B cell (primary cell): ENCODE measurements at regions not wholly inside any gene's neighbourhood (a gene's known extent, or its start where the extent isn't known, plus 50 kb on each side); places are given as distances from the start of the nearest gene placed in this dataset.

Experiments used
- CTCF ChIP-seq: fragments of 200-600 bp; IDR thresholded peaks from one replicate; pipeline ENCODE4 v1.8.0; 2022; ENCODE audit warnings: antibody characterized with exemption, mild to moderate bottlenecking
- EZH2 ChIP-seq: IDR thresholded peaks from 2 replicates; pipeline ENCODE4 v1.6.1; 2012; ENCODE audit warnings: borderline replicate concordance, low read depth, mild to moderate bottlenecking, moderate library complexity, low read length; ENCODE audit not compliant: insufficient read depth, poor library complexity, severe bottlenecking

DNA sequence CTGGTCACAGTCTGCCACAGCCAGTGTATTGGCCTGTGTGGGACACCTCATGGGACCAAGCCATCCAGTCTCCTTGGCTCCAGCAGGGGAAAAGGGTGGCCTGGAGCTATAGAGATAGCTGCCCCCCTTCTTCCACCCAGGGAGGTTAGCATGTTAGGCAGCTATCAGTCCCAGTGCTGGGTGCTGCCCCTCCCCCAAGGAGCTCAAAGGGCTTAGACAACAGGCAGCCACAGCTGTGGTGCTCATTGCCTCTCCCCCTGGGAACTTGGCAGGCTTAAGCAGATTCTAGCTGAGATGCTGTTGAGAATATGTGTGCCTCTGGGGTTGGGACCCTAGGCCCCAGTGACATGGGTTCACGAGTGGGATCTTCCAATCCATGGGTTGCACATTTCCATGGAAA lies 226.0 kb upstream of the PTGER4 start:
- TF ChIP-seq CTCF = no peak
- no peak for TF ChIP-seq EZH2
